NCI-H146 treated with DMSO at 0.1 percent for 48 hours (cell line): ENCODE measurements at regions not wholly inside any gene's neighbourhood (a gene's known extent, or its start where the extent isn't known, plus 50 kb on each side); places are given as distances from the start of the nearest gene placed in this dataset.

Experiments used
- DNase-seq: peaks from one replicate; lab custom pipeline; 2025; ENCODE audit not compliant: unreplicated experiment; lab: John Stamatoyannopoulos, UW

- no peak for DNase-seq
Observed at GRCh38 chr2:137729305-137729704, 235.0 kb upstream of the HNMT start.

DNA sequence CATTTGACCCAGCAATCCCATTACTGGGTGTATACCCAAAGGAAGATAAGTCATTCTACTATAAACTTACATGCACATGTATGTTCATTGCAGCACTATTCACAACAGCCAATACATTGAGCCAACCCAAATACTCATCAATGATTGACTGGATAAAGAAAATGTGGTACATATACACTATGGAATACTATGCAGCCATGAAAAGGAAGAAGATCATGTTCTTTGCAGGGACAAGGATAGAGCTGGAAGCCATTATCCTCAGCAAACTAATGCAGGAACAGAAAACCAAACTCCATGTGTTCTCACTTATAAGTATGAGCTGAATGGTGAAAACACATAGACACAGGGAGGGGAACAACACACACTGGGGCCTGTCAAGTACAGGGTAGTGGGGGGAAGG, 226.7 kb upstream of the HNMT start:
- no peak for DNase-seq

DNA sequence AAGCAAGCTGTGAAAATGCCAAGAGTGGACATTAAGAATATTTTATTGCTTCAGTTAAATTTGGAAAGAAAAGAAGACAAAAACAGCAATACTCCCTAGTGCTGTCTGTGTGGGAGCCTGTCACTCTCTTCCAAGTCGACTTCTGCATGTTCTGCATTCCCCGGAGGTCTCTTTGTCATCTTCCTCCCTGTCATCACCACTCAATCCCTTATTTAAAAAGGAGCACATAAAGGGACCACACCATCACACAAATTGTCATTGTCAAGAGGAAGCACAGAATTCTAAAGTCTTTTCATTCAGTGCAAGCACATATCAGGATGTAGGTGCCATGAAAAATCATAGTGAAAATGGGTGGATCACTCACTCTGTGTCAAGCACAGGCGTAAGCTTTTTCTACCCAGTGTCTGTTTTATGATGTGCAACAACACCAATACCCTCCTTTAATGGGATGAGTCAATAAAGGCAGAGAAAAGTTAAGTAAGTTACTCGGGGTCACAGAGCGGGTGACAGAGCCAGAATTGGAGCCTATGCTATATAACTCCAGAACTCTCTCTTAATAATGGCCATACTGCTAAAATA, 222.4 kb upstream of the HNMT start:
- DNase-seq = no peak

DNA sequence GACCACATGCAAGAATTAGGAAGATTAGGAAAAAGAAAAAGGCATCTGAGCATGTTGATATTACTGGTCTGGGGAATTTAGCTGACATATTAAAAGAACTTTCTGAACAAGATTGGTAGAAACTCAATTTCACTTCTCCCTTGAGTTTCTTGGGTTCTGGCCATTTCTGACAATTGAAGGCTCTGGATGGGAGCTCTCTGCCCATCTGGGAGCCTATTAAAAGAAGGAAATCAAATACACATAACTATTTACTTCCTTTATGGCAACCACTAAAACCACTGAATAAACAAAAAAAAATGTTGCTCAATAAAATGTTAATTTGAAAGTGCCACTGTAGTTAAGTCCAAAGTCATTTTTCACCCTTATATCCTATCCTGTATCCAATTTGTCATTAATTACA, 216.8 kb upstream of the HNMT start:
- DNase-seq = no peak

DNA sequence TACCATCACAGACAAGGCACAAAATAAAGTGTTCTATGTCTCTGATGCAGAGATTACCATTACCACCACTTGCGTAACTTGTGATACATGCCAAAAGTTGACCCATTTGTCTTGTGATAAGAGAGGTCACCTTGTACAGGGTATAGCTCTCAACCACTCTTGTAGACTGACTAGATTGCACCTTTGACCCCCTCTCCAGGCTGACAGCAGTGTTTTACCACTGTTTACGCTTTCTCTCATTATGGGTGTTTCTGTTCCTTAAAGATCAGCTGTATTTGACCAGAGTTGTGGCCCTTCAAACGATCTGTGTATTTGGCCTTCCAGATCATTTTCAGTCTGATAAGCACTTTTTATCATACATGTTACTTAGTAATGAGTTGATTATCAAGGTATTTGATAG, 215.7 kb upstream of the HNMT start:
- DNase-seq = no peak

GRCh38 chr2:137764646-137765045, 199.6 kb upstream of the HNMT start:
- no peak for DNase-seq

DNA sequence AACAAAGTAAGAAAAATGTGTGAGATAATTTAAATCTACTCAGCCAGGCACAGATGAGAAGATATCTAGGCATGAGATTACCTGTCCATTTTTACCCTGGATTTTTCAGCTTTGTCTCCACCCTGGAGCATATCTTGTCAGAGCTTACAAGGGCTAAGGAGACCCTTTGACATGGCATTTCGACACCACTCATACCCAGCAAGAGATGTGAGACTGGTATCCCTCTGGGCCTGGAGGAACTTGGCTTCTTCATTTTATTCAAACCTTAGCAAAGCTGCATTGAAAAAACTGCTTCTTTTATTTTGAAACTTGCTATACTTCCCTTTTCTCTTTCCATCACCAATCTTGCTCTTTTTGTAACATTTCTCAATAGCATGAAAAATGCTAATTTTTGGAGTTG, 194.9 kb upstream of the HNMT start:
- no peak for DNase-seq

- DNase-seq = no peak
Observed at GRCh38 chr2:137770166-137770565, 194.1 kb upstream of the HNMT start.

DNA sequence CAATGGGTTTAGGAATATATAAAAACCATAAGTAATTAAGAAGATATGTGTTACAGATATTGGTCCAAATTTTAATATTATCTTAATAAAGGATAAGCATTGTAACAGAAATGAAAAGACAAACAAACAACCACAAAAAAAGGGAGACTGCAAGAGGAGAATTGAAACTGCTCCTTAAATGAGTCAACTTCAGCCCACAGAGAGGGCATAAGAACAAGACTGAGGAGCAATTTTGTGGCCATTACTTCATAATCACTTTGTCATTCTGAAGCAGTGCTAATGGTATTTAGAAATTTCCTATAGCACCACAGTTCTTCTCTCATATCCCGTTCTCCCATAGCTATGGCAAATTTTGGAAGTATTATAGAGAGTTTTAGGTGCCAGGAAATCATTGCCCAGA, 193.2 kb upstream of the HNMT start:
- no peak for DNase-seq

- DNase-seq = no peak
Observed at GRCh38 chr2:137772451-137772850, 191.8 kb upstream of the HNMT start.

DNA sequence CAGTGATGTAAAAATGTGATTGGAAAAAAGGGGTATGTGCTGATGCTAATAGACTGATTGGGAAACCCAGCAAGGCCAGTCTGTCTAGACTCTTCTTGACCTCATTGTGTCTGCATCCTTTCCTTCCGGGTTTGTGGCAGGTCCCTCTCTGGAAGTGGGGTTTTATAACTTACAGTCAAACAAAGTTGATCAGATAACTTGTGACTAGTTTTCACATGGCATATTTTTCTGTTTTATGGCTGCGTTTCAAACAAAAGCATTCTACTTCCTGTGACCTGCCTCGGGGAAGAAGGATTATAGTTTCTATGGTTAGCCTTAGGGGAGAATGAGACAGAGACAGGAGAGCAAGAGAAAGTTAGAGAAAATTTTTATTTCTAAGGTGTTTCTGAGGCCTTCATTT, 188.7 kb upstream of the HNMT start:
- no peak for DNase-seq

DNA sequence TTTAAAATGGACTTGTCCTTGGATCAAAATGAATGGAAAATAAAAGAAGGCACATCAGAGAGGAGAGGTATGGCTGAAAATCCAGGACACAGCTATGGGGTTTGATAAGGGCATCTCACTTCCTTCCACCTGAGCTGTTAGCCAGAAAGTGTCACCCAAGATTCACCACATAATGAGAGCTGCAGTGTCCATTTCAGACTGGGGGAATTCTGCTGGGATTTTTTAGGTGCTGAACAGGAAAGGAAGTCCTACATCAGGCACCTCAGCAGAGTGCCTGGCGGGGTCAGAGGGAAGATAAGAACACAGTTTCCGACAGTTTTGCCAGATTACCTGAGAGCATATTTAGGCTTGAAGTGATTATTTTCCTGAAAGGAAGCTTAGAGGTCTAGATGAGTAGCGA, 187.6 kb upstream of the HNMT start:
- DNase-seq = no peak

GRCh38 chr2:137797641-137798040, 166.6 kb upstream of the HNMT start:
- DNase-seq = no peak

DNA sequence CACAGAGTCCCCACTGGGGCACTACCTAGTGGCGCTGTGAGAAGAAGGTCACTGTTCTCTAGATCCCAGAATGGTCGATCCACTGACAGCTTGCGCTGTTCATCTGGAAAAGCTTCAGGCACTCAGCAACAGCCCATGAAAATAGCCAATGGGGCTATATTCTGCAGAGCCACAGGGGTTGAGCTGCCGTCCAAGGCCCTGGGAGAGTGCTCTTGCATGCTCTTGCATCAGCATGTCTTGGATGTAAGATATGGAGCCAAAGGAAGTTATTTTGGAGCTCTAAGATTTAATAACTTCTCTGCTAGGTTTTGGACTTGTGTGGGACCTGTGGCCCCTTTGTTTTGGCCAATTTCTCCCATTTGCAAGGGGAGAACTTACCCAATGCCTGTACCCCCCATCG, 164.7 kb upstream of the HNMT start:
- DNase-seq = no peak

- no peak for DNase-seq
Observed at GRCh38 chr2:137800386-137800785, 163.9 kb upstream of the HNMT start.

- DNase-seq = no peak
Observed at GRCh38 chr2:137801228-137801627, 163.0 kb upstream of the HNMT start.

GRCh38 chr2:137802038-137802437, 162.2 kb upstream of the HNMT start:
- no peak for DNase-seq

DNA sequence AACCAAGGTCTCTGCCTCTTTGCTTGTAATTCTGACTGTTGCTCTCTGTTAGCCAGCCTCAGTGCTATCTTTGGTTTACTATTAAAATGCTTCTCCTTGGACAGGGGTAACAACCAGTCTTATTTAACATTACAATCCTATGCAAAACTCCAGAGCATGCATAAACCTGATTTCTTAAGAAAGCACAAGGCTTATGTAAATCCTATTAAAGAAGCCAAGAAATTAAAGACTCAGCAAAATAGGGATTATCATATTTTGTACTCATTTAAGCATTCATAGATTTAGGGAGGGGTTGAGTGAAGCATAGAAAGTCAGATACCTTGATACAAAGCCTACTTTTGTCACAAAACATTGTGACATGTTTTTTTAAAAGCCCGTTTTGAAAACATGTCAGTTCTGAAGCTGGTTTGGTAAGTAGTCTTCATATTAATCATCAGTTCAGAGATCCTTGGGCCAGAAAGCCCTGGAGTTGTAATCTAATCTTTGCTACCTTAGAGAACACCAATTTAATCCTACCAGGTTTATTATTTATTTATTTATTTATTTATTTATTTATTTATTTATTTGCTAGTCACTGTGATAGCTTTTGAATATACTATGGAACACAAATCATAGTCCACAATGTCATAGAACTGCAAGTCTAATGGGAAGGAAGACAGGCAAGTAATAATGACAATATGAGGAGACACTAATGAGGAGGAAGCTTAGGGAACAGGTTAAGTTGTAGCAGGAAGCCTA, 158.0 kb upstream of the HNMT start:
- DNase-seq = no peak

- DNase-seq = no peak
Observed at GRCh38 chr2:137809252-137809651, 155.0 kb upstream of the HNMT start.

DNA sequence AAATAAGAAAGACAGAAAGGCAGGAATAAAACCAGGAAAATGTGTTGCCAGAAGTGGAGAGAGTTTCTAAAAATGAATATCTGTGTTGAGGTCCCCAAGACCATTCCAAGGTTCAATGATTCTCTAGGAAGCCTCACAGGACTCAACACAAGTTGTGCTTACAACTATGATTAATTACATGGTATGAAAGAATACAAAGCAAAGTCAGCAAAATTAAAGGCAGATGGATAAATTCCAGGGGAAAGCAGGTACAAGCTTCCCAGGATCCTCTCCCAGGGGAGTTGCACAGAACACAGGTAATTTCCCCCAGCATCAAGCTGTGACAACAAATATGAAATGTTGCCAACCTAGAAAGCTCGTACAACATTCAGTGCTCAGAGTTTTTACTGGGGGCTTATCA, 154.4 kb upstream of the HNMT start:
- DNase-seq = no peak

GRCh38 chr2:137812517-137812916, 151.8 kb upstream of the HNMT start:
- DNase-seq = no peak

DNA sequence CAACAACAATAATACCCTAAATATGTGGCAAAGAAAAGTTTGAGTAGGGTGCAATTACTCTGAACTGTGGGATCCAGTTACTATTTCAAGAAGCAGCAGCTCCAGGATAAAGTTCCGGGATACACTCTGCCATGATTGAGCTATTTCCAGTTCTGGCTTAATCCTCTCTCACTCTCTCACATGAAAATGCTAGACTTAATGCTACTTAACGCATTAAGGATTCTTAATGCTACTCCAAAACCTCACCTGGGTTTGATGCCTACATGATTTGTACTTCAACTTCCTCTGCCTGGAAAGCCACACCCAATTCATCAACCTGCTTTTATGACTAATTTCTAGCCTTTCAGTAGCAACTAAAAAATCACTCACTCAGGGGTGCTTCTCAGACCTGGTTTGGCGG, 151.1 kb upstream of the HNMT start:
- no peak for DNase-seq

DNA sequence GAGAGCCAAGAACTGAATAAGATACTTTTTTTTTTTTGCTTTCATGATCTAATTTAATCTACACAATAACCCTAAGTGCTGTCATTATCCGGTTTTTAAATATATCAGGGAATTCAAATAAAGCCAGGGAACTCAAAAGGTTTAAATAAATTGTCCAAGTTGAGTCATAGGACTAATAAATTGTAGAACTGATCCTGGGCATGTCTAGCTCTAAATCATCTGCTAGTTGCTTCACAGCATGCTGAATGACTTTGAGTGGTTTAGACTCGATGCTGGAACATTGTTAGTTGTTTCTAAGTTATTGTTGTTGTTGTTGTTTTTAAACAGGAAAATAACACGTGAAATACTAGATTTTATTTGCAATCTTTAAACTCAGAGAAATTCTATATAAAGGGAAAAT, 147.2 kb upstream of the HNMT start:
- no peak for DNase-seq
